ENCODE measurements at regions not wholly inside any gene's neighbourhood (a gene's known extent, or its start where the extent isn't known, plus 50 kb on each side); places are given as distances from the start of the nearest gene placed in this dataset.

DNA sequence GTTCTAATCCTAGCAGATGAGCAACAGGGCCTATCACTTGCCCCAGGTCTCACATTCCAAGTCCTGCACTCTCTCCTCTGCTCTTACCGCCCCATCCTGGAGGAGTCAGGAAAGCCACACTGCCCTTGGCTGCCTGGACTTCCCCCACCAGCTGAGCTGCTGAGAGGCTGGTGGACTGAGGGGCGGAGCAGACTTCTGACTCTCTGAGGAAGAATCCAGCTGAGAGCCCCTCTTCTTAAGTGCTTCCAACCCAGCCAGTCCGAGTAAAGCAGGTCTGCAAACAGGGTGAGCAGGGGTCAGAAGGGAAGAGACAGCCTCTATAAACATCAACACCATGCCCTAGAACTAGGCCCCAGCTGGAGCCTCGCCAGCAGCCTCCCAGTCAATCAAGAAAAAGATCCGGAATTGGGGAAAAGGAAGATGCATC, 92.4 kb upstream of the TMEM72 start:
- Histone ChIP-seq H3K27ac (no peak overlapping the region), H3K27me3 (no peaks in the 10 kb centered on the region), H3K9me3 (no peaks in the 10 kb centered on the region), H3K36me3 (peaks cover 0 to 5% (median 0%) of the 10 kb centered on the region in 3 donors), H3K4me3 (no peak overlapping the region), H3K4me1 (peaks cover 0 to 2% (median 0%) of the 10 kb centered on the region in 4 donors)
- no peak for DNase-seq (ENCODE audit: low spot score in 2 of 2)
- TF ChIP-seq, protein P1, sequence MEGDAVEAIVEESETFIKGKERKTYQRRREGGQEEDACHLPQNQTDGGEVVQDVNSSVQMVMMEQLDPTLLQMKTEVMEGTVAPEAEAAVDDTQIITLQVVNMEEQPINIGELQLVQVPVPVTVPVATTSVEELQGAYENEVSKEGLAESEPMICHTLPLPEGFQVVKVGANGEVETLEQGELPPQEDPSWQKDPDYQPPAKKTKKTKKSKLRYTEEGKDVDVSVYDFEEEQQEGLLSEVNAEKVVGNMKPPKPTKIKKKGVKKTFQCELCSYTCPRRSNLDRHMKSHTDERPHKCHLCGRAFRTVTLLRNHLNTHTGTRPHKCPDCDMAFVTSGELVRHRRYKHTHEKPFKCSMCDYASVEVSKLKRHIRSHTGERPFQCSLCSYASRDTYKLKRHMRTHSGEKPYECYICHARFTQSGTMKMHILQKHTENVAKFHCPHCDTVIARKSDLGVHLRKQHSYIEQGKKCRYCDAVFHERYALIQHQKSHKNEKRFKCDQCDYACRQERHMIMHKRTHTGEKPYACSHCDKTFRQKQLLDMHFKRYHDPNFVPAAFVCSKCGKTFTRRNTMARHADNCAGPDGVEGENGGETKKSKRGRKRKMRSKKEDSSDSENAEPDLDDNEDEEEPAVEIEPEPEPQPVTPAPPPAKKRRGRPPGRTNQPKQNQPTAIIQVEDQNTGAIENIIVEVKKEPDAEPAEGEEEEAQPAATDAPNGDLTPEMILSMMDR (IDR thresholded peaks at IDR 0.05), result no peak
- TF ChIP-seq EP300 (IDR thresholded peaks at IDR 0.05) (no peak), POLR2A (IDR thresholded peaks at IDR 0.05) (no peak)
- 51 to 62% methylated on average over 5 of the region's 5 CpGs for WGBS, 2 donors

DNA sequence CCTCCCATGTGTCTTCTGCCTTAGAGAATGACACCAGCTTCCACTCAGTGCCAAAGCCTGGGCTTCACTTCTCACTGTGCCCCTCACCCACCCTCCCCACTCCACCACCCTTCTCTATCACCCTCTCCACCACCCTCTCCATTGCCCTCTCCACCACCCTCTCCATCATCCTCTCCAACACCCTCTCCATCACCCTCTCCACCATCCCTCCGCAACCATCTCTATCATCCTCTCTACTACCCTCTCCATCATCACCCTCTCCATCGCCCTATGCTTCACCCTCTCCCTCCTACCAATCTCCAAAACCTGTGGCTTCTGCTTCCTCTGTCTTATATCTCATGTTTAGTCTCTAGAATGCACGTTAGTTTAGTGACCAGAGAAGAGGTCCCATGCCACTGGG, 91.0 kb upstream of the TMEM72 start:
- TF ChIP-seq EP300 (IDR thresholded peaks at IDR 0.05), result no peak
- TF ChIP-seq, protein P1 (IDR thresholded peaks at IDR 0.05), result no peak
- TF ChIP-seq POLR2A (IDR thresholded peaks at IDR 0.05), result no peak
- WGBS, 2 donors, result 94 to 96% methylated on average over 3 of the region's 3 CpGs
- H3K4me1 ChIP-seq, result peaks cover 0 to 2% (median 0%) of the 10 kb centered on the region in 4 donors
- H3K27me3 ChIP-seq, result no peaks in the 10 kb centered on the region
- no peak for DNase-seq (ENCODE audit: low spot score in 2 of 2)
- no peaks in the 10 kb centered on the region for H3K9me3 ChIP-seq
- peaks cover 0 to 5% (median 0%) of the 10 kb centered on the region in 3 donors for H3K36me3 ChIP-seq
- H3K4me3 ChIP-seq, result no peak overlapping the region
- no peak overlapping the region for H3K27ac ChIP-seq

DNA sequence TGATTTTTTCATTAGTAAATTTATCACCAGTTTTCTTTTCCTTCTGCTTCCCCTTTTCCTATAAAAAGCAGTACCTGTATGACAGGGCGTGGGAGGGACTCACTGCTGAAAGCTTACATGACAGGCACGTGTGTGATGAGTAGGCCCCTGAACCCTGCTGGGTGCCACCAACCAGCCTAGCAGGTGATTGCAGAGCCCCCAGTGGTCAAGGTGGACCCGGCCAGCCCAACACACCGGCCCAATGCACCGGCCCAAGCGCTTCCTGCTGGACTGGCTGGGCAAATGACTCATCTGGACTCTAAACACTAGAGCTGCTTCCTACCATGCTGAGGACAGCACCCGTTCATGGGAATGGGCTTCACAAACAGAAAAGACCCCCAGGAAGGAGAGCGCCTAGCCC, 89.8 kb upstream of the TMEM72 start:
- Histone ChIP-seq H3K4me1 (peaks cover 0 to 2% (median 0%) of the 10 kb centered on the region in 4 donors), H3K36me3 (peaks cover 0 to 5% (median 0%) of the 10 kb centered on the region in 3 donors), H3K27ac (no peak overlapping the region), H3K27me3 (no peaks in the 10 kb centered on the region), H3K9me3 (no peaks in the 10 kb centered on the region), H3K4me3 (no peak overlapping the region)
- TF ChIP-seq EP300 (IDR thresholded peaks at IDR 0.05), result no peak
- TF ChIP-seq, protein P1 (IDR thresholded peaks at IDR 0.05), result no peak
- no peak for TF ChIP-seq POLR2A (IDR thresholded peaks at IDR 0.05)
- 86 to 96% methylated on average over 8 of the region's 8 CpGs for WGBS, 2 donors
- no peak for DNase-seq (ENCODE audit: low spot score in 2 of 2)

DNA sequence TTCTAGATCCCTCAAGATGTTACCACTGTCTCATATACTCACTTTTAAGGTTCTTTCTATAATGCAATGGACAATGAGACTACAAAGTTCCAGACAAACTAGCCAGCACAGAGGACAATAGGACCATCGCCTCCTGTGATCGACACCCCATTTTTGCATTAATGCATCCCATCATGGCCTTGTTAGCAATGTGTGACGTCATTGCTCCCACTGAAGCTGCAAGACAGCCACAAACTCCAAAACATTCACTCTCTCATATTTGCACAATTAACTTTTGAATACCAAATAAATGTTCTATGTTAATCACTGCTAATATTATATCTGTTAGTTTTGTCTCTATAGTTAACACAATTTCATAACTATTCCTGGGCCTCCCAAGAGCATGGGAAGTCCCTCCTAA, 88.8 kb upstream of the TMEM72 start:
- 88 to 95% methylated on average over 3 of the region's 3 CpGs for WGBS, 2 donors
- H3K9me3 ChIP-seq, result no peaks in the 10 kb centered on the region

DNA sequence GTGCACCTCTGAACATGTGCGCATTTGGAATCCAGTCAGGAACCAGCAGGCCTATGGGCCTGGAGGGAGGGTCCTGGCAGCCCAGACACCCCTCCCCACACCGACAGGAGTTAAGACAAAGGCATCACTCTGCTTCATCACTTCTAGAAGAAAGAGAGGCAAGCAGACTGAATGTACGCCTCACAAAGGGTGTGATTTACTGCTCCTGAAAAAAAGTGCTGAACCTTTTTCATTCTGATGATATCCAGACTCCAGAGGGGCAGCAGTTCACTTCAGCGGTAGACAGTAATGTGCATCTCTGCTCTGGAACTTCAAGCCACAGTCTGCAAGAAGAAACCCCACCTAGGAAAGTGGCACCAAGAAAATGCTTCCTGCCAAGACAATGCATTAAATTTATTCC, 88.2 kb upstream of the TMEM72 start:
- TF ChIP-seq, protein P1 (IDR thresholded peaks at IDR 0.05), result no peak
- no peak for TF ChIP-seq POLR2A (IDR thresholded peaks at IDR 0.05)
- no peak for TF ChIP-seq EP300 (IDR thresholded peaks at IDR 0.05)
- Histone ChIP-seq H3K27ac (no peak overlapping the region), H3K9me3 (no peaks in the 10 kb centered on the region), H3K4me1 (peaks cover 0 to 7% (median 0%) of the 10 kb centered on the region in 4 donors), H3K36me3 (peaks cover 0 to 5% (median 0%) of the 10 kb centered on the region in 3 donors), H3K27me3 (no peaks in the 10 kb centered on the region), H3K4me3 (no peak overlapping the region)
- no peak for DNase-seq (ENCODE audit: low spot score in 2 of 2)
- 85 to 86% methylated on average over 4 of the region's 4 CpGs for WGBS, 2 donors

More for the DNA sequence above, 88.8 kb upstream of the TMEM72 start:
- H3K36me3 ChIP-seq, result peaks cover 0 to 5% (median 0%) of the 10 kb centered on the region in 3 donors
- TF ChIP-seq, protein P1 (IDR thresholded peaks at IDR 0.05), result no peak
- TF ChIP-seq EP300 (IDR thresholded peaks at IDR 0.05) (no peak), POLR2A (IDR thresholded peaks at IDR 0.05) (no peak)
- no peak overlapping the region for H3K27ac ChIP-seq
- H3K4me1 ChIP-seq, result peaks cover 0 to 2% (median 0%) of the 10 kb centered on the region in 4 donors
- no peak overlapping the region for H3K4me3 ChIP-seq
- no peak for DNase-seq (ENCODE audit: low spot score in 2 of 2)
- H3K27me3 ChIP-seq, result no peaks in the 10 kb centered on the region
